ENCODE measurements at regions not wholly inside any gene's neighbourhood (a gene's known extent, or its start where the extent isn't known, plus 50 kb on each side); places are given as distances from the start of the nearest gene placed in this dataset.

DNA sequence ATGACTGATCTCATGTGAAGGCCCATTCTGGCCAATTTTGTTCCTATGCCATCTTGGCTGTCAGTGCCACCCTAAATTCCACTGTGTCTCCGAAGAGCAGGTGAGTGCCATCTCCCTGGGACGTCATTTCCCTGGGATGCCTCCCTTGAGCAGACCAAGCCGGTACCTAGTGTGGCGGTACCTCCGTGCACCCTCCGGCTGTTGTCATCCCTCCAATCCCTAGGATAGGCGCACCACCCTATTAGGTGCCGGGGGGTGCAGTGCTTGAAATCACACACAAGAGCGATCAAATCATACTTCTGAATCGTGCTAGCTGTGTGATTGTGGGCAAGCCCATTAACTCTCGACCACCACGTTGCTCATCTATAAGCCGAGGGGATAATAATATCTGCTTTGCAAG lies 81.8 kb upstream of the GLI2 start:
- 14% methylated on average over 13 of the region's 13 CpGs for whole genome bisulfite sequencing (ENCODE audit: insufficient coverage, low coverage, missing lambda C conversion rate)
- BruUV-seq (replicated peaks) = no TSS peak

More for the DNA sequence above, 81.8 kb upstream of the GLI2 start:
- Histone ChIP-seq H3K4me3 (no peak overlapping the region), H3K4me1 (replicated peaks in 1 of 2; ENCODE audit: control insufficient read depth in 2 of 2, insufficient read depth in 2 of 2, low read length in 2 of 2) (no peaks in the 10 kb centered on the region), H3K4me2 (ENCODE audit: insufficient read depth, low read length) (no peak overlapping the region), H2AFZ (ENCODE audit: low read depth, low read length) (no peak overlapping the region), H4K20me1 (replicated peaks; ENCODE audit: control insufficient read depth, insufficient read depth, low read length) (no peaks in the 10 kb centered on the region), H3K9me3 (replicated peaks; ENCODE audit: control insufficient read depth, insufficient read depth, low read depth, low read length) (peaks cover 7% of the 10 kb centered on the region), H3K79me2 (ENCODE audit: control insufficient read depth, insufficient read depth, low read length) (no peaks in the 10 kb centered on the region), H3K9me1 (ENCODE audit: control insufficient read depth, insufficient read depth, low read length) (no peaks in the 10 kb centered on the region), H3K36me3 (ENCODE audit: control insufficient read depth, insufficient read depth, low read length) (no peaks in the 10 kb centered on the region), H3K27ac (ENCODE audit: extremely low read depth, low read depth, low read length) (no peak overlapping the region), H3K9ac (ENCODE audit: insufficient read depth in 1 of 2, low read depth in 2 of 2, low read length in 2 of 2) (no peak overlapping the region), H3K27me3 (ENCODE audit: control insufficient read depth in 2 of 2, insufficient read depth in 2 of 2, low read length in 2 of 2) (peaks cover 4 to 13% of the 10 kb centered on the region in 2 experiments; a peak in 2 of 5 replicates)
- in situ Hi-C loops (cut with MboI) = no loop called here
- intact Hi-C loops (cut with micrococcal nuclease) = no loop called here
- ChIA-PET POLR2A (no interaction called here), CTCF (ENCODE audit: low intra/inter-chr PET ratio) (no interaction called here)
- no peak for FAIRE-seq
- no peak for ATAC-seq
- DNase-seq (ENCODE audit: extremely low read depth in 1 of 4, low spot score in 3 of 4) = no peak
- TF ChIP-seq KDM5B (IDR thresholded peaks at IDR 0.05; ENCODE audit: insufficient replicate concordance, low read depth, low read length) (no peak), CSDE1 (IDR thresholded peaks at IDR 0.05) (no peak), TAF9B (IDR thresholded peaks at IDR 0.05; ENCODE audit: partially characterized antibody) (no peak), TGIF2 (CRISPR knock-in tag; IDR thresholded peaks at IDR 0.05) (no peak)
- TF ChIP-seq, protein P1, sequence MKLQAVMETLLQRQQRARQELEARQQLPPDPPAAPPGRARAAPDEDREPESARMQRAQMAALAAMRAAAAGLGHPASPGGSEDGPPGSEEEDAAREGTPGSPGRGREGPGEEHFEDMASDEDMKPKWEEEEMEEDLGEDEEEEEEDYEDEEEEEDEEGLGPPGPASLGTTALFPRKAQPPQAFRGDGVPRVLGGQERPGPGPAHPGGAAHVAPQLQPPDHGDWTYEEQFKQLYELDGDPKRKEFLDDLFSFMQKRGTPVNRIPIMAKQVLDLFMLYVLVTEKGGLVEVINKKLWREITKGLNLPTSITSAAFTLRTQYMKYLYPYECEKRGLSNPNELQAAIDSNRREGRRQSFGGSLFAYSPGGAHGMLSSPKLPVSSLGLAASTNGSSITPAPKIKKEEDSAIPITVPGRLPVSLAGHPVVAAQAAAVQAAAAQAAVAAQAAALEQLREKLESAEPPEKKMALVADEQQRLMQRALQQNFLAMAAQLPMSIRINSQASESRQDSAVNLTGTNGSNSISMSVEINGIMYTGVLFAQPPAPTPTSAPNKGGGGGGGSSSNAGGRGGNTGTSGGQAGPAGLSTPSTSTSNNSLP (IDR thresholded peaks at IDR 0.05; ENCODE audit: borderline replicate concordance, low read depth, low read length) = no peak
